Endothelial cell (in vitro differentiated cells): ENCODE measurements at regions not wholly inside any gene's neighbourhood (a gene's known extent, or its start where the extent isn't known, plus 50 kb on each side); places are given as distances from the start of the nearest gene placed in this dataset.

Experiments
- DNase-seq: peaks from one replicate; pipeline ENCODE4 v3.0.0; 2021; ENCODE audit warnings: low spot score
- H3K27ac Mint-ChIP-seq: one replicate; pipeline ENCODE4 v1.8.0; 2021; ENCODE audit warnings: mixed read lengths, inconsistent platforms; ENCODE audit not compliant: unreplicated experiment
- H3K27me3 Mint-ChIP-seq: one replicate; pipeline ENCODE4 v1.8.0; 2021; ENCODE audit warnings: mild to moderate bottlenecking, moderate library complexity, mixed read lengths, inconsistent platforms; ENCODE audit not compliant: unreplicated experiment
- H3K36me3 Mint-ChIP-seq: one replicate; pipeline ENCODE4 v1.8.0; 2021; ENCODE audit warnings: mild to moderate bottlenecking, low read depth, mixed read lengths, inconsistent platforms; ENCODE audit not compliant: unreplicated experiment
- H3K4me1 Mint-ChIP-seq: one replicate; pipeline ENCODE4 v1.8.0; 2021; ENCODE audit warnings: mild to moderate bottlenecking, mixed read lengths, inconsistent platforms; ENCODE audit not compliant: unreplicated experiment
- H3K4me3 Mint-ChIP-seq: one replicate; pipeline ENCODE4 v1.8.0; 2021; ENCODE audit warnings: mild to moderate bottlenecking, mixed read lengths, inconsistent platforms; ENCODE audit not compliant: unreplicated experiment
- H3K9me3 Mint-ChIP-seq: one replicate; pipeline ENCODE4 v1.8.0; 2021; ENCODE audit warnings: mixed read lengths, inconsistent platforms; ENCODE audit not compliant: unreplicated experiment
- CTCF ChIP-seq: fragments of 200-600 bp; sonication (generic); IDR thresholded peaks from one replicate; pipeline ENCODE4 v1.5.0; 2021; ENCODE audit warnings: antibody characterized with exemption; ENCODE audit not compliant: unreplicated experiment

- Mint-ChIP-seq H3K4me1 (peaks cover 3% of the 10 kb centered on the region), H3K36me3 (peaks cover 16% of the 10 kb centered on the region), H3K27me3 (peaks cover 7% of the 10 kb centered on the region), H3K9me3 (peaks cover 4% of the 10 kb centered on the region), H3K27ac (no peak overlapping the region), H3K4me3 (no peak overlapping the region)
- no peak for DNase-seq
- TF ChIP-seq CTCF: no peak
Measured at GRCh38 chr2:7907041-7907440, 774.8 kb upstream of the ID2 start.

GRCh38 chr2:7910752-7911151 is 771.1 kb upstream of the ID2 start:
- Mint-ChIP-seq H3K9me3 (no peaks in the 10 kb centered on the region), H3K27ac (no peak overlapping the region), H3K4me1 (no peaks in the 10 kb centered on the region), H3K27me3 (peaks cover 4% of the 10 kb centered on the region), H3K36me3 (peaks cover 4% of the 10 kb centered on the region), H3K4me3 (no peak overlapping the region)
- no peak for DNase-seq
- TF ChIP-seq CTCF: no peak

GRCh38 chr2:7911196-7911595 is 770.7 kb upstream of the ID2 start:
- H3K27me3 Mint-ChIP-seq: peaks cover 4% of the 10 kb centered on the region
- H3K4me1 Mint-ChIP-seq: no peaks in the 10 kb centered on the region
- TF ChIP-seq CTCF: no peak
- H3K4me3 Mint-ChIP-seq: no peak overlapping the region
- no peaks in the 10 kb centered on the region for H3K9me3 Mint-ChIP-seq
- DNase-seq: no peak
- no peak overlapping the region for H3K27ac Mint-ChIP-seq
- peaks cover 4% of the 10 kb centered on the region for H3K36me3 Mint-ChIP-seq

GRCh38 chr2:7913974-7914373 is 767.9 kb upstream of the ID2 start:
- H3K36me3 Mint-ChIP-seq: peaks cover under 1% of the 10 kb centered on the region
- no peaks in the 10 kb centered on the region for H3K9me3 Mint-ChIP-seq
- peaks cover 3% of the 10 kb centered on the region for H3K27me3 Mint-ChIP-seq
- H3K4me1 Mint-ChIP-seq: no peaks in the 10 kb centered on the region
- TF ChIP-seq CTCF: no peak
- no peak overlapping the region for H3K27ac Mint-ChIP-seq
- no peak for DNase-seq
- no peak overlapping the region for H3K4me3 Mint-ChIP-seq

- H3K9me3 Mint-ChIP-seq: no peaks in the 10 kb centered on the region
- no peak for DNase-seq
- no peaks in the 10 kb centered on the region for H3K4me1 Mint-ChIP-seq
- H3K27me3 Mint-ChIP-seq: peaks cover 3% of the 10 kb centered on the region
- no peak for TF ChIP-seq CTCF
- H3K36me3 Mint-ChIP-seq: no peaks in the 10 kb centered on the region
- H3K27ac Mint-ChIP-seq: no peak overlapping the region
- H3K4me3 Mint-ChIP-seq: no peak overlapping the region
Measured at GRCh38 chr2:7915302-7916091, 766.4 kb upstream of the ID2 start.
